ENCODE measurements at regions not wholly inside any gene's neighbourhood (a gene's known extent, or its start where the extent isn't known, plus 50 kb on each side); places are given as distances from the start of the nearest gene placed in this dataset.

- DNase-seq (ENCODE audit: low spot score), result no peak
- Histone ChIP-seq H3K4me1 (no peaks in the 10 kb centered on the region), H3K36me3 (no peaks in the 10 kb centered on the region), H3K27ac (no peak overlapping the region), H3K27me3 (no peaks in the 10 kb centered on the region), H3K9me3 (no peaks in the 10 kb centered on the region), H3K4me3 (no peak overlapping the region)
- no peak for TF ChIP-seq CTCF (IDR thresholded peaks at IDR 0.05)
Observed at GRCh38 chr6:45789238-45789637, 226.4 kb downstream of the CLIC5 start.

GRCh38 chr6:45787384-45787783 lies 228.3 kb downstream of the CLIC5 start:
- Histone ChIP-seq H3K27ac (no peak overlapping the region), H3K4me3 (no peak overlapping the region), H3K36me3 (no peaks in the 10 kb centered on the region), H3K9me3 (no peaks in the 10 kb centered on the region), H3K4me1 (no peaks in the 10 kb centered on the region), H3K27me3 (no peaks in the 10 kb centered on the region)
- TF ChIP-seq CTCF (IDR thresholded peaks at IDR 0.05), result no peak
- no peak for DNase-seq (ENCODE audit: low spot score)

DNA sequence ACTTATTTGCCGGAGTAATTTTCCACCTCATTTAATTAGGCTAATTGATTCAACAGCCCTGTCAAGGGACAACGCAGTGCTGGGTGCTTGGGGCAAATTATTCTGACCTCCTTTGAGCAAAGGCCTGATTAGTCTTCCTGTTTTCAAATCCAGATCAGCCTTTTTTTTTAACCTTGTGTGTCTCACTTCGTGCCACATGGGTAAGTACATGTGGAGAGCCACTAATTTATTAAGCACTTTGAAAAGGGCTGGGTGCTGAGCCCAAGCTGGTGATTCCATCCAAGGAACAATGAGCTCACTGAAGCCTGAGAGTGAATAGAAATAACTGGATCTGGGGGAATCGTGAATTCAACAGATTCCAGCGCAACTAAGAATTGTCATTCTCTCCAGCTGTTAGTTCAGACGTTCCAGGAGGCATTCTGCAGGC lies 229.3 kb downstream of the CLIC5 start:
- Histone ChIP-seq H3K9me3 (no peaks in the 10 kb centered on the region), H3K4me1 (no peaks in the 10 kb centered on the region), H3K4me3 (no peak overlapping the region), H3K36me3 (no peaks in the 10 kb centered on the region), H3K27me3 (no peaks in the 10 kb centered on the region), H3K27ac (no peak overlapping the region)
- no peak for DNase-seq (ENCODE audit: low spot score)
- TF ChIP-seq CTCF (IDR thresholded peaks at IDR 0.05), result no peak

DNA sequence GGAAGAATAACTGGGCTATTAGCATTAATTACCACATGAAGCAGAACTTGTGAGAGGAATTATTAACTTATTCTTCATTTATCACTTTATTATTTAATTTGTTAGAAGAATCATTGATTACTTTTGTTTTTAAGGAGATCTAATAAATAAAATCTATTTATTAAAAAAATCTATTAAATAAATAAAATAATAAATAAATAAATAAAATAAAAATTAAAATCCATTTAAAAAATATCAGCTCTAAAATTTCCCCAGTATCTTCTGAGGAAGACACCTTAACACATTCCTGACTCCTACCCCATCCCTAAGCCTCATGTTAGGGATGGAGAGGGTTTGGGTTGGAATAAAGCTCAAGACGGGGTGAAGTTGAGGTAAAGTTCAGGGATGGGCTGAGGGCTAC lies 231.4 kb downstream of the CLIC5 start:
- no peak overlapping the region for H3K4me3 ChIP-seq
- H3K36me3 ChIP-seq, result no peaks in the 10 kb centered on the region
- no peak for TF ChIP-seq CTCF (IDR thresholded peaks at IDR 0.05)
- H3K27me3 ChIP-seq, result no peaks in the 10 kb centered on the region
- no peak overlapping the region for H3K27ac ChIP-seq
- no peaks in the 10 kb centered on the region for H3K9me3 ChIP-seq
- H3K4me1 ChIP-seq, result no peaks in the 10 kb centered on the region
- no peak for DNase-seq (ENCODE audit: low spot score)

- TF ChIP-seq CTCF (IDR thresholded peaks at IDR 0.05), result no peak
- Histone ChIP-seq H3K36me3 (no peaks in the 10 kb centered on the region), H3K9me3 (no peaks in the 10 kb centered on the region), H3K4me3 (no peak overlapping the region), H3K27ac (no peak overlapping the region), H3K4me1 (no peaks in the 10 kb centered on the region), H3K27me3 (no peaks in the 10 kb centered on the region)
- no peak for DNase-seq (ENCODE audit: low spot score)
Observed at GRCh38 chr6:45783716-45784115, 231.9 kb downstream of the CLIC5 start.

GRCh38 chr6:45781890-45782289 lies 233.8 kb downstream of the CLIC5 start:
- Histone ChIP-seq H3K9me3 (no peaks in the 10 kb centered on the region), H3K36me3 (no peaks in the 10 kb centered on the region), H3K27ac (no peak overlapping the region), H3K27me3 (no peaks in the 10 kb centered on the region), H3K4me3 (no peak overlapping the region), H3K4me1 (no peaks in the 10 kb centered on the region)
- DNase-seq (ENCODE audit: low spot score), result no peak
- TF ChIP-seq CTCF (IDR thresholded peaks at IDR 0.05), result no peak
